ENCODE measurements at regions not wholly inside any gene's neighbourhood (a gene's known extent, or its start where the extent isn't known, plus 50 kb on each side); places are given as distances from the start of the nearest gene placed in this dataset.

DNA sequence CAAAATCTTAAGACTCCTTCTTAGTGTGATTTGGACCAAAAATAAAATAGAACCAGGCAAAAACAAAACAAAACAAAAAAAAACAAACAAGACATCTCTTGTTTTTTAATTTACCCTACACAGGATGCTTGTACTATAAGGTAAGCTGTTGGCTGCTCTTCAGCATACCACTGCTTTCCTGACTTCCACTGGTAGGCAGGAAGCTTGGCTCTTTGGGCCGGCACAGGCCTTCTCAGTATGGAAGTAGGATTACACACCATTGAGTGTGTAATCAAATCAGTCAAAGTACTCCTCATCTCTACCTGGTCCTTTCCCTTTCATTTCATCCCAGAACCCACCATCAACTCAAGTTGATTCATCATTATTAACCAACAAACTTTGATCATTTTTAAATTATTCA, 61.9 kb upstream of the RGS1 start:
- TF ChIP-seq, protein P1, sequence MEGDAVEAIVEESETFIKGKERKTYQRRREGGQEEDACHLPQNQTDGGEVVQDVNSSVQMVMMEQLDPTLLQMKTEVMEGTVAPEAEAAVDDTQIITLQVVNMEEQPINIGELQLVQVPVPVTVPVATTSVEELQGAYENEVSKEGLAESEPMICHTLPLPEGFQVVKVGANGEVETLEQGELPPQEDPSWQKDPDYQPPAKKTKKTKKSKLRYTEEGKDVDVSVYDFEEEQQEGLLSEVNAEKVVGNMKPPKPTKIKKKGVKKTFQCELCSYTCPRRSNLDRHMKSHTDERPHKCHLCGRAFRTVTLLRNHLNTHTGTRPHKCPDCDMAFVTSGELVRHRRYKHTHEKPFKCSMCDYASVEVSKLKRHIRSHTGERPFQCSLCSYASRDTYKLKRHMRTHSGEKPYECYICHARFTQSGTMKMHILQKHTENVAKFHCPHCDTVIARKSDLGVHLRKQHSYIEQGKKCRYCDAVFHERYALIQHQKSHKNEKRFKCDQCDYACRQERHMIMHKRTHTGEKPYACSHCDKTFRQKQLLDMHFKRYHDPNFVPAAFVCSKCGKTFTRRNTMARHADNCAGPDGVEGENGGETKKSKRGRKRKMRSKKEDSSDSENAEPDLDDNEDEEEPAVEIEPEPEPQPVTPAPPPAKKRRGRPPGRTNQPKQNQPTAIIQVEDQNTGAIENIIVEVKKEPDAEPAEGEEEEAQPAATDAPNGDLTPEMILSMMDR (IDR thresholded peaks at IDR 0.05): no peak
- TF ChIP-seq POLR2AphosphoS5 (IDR thresholded peaks at IDR 0.05): no peak

Data from stomach (tissue), 4 donors.